ENCODE measurements at regions not wholly inside any gene's neighbourhood (a gene's known extent, or its start where the extent isn't known, plus 50 kb on each side); places are given as distances from the start of the nearest gene placed in this dataset.
"Not testable (repeated sequence)": the region's sequence is repeated elsewhere in the genome, so short reads cannot be mapped to it uniquely, and the experiment has no call there.

GRCh38 chr20:1816384-1817381 lies 78.5 kb upstream of the SIRPA start:
- DNase-seq (ENCODE audit: extremely low read depth, low read depth) = no peak
- TF ChIP-seq CTCF (IDR thresholded peaks at IDR 0.05; ENCODE audit: low read depth, low read length, missing control alignments) = no peak
- no peak overlapping the region for H3K4me3 ChIP-seq (replicated peaks; ENCODE audit: low read depth, low read length)

GRCh38 chr20:1815502-1816085 lies 79.6 kb upstream of the SIRPA start:
- DNase-seq (ENCODE audit: extremely low read depth, low read depth) = no peak

GRCh38 chr20:1814861-1815260 lies 80.3 kb upstream of the SIRPA start:
- DNase-seq (ENCODE audit: extremely low read depth, low read depth); H3K4me3 ChIP-seq (replicated peaks; ENCODE audit: low read depth, low read length): not testable (repeated sequence)

More at GRCh38 chr20:1815502-1816085, 79.6 kb upstream of the SIRPA start:
- H3K4me3 ChIP-seq (replicated peaks; ENCODE audit: low read depth, low read length) = no peak overlapping the region
- no peak for TF ChIP-seq CTCF (IDR thresholded peaks at IDR 0.05; ENCODE audit: low read depth, low read length, missing control alignments)

GRCh38 chr20:1813674-1814635 lies 81.3 kb upstream of the SIRPA start:
- TF ChIP-seq CTCF (IDR thresholded peaks at IDR 0.05; ENCODE audit: low read depth, low read length, missing control alignments) = no peak
- H3K4me3 ChIP-seq (replicated peaks; ENCODE audit: low read depth, low read length) = no peak overlapping the region
- no peak for DNase-seq (ENCODE audit: extremely low read depth, low read depth)

- no peak overlapping the region for H3K4me3 ChIP-seq (replicated peaks; ENCODE audit: low read depth, low read length)
- TF ChIP-seq CTCF (IDR thresholded peaks at IDR 0.05; ENCODE audit: low read depth, low read length, missing control alignments) = no peak
- peak; percentile 42 for DNase-seq (ENCODE audit: extremely low read depth, low read depth)
Observed at GRCh38 chr20:1813101-1813529, 82.1 kb upstream of the SIRPA start.

GRCh38 chr20:1811621-1812498 lies 83.3 kb upstream of the SIRPA start:
- DNase-seq (ENCODE audit: extremely low read depth, low read depth) = no peak
- H3K4me3 ChIP-seq (replicated peaks; ENCODE audit: low read depth, low read length) = no peak overlapping the region
- no peak for TF ChIP-seq CTCF (IDR thresholded peaks at IDR 0.05; ENCODE audit: low read depth, low read length, missing control alignments)

Data from HFF-Myc (cell line).